ENCODE measurements at regions not wholly inside any gene's neighbourhood (a gene's known extent, or its start where the extent isn't known, plus 50 kb on each side); places are given as distances from the start of the nearest gene placed in this dataset.
A peak's percentile ranks its signal among the peaks of the same experiment; 100 is the strongest.

GRCh38 chr3:70829092-70829491 is 516.7 kb upstream of the MDFIC2 start:
- no peaks in the 10 kb centered on the region for H3K36me3 Mint-ChIP-seq
- H3K4me1 Mint-ChIP-seq: no peaks in the 10 kb centered on the region
- no peak overlapping the region for H3K4me3 Mint-ChIP-seq
- H3K27me3 Mint-ChIP-seq: peaks cover 12 to 13% (median 13%) of the 10 kb centered on the region in 3 donors
- DNase-seq (no peak), ATAC-seq (ENCODE audit: low read depth in 2 of 2) (no peak)
- no peak overlapping the region for H3K27ac Mint-ChIP-seq
- peaks cover 0 to 6% (median 0%) of the 10 kb centered on the region in 7 donors for H3K9me3 Mint-ChIP-seq

- peaks cover 3 to 12% (median 9%) of the 10 kb centered on the region in 3 donors for H3K27me3 Mint-ChIP-seq
- ATAC-seq (ENCODE audit: low read depth in 2 of 2): no peak
- no peak for DNase-seq
- peaks cover 0 to 6% (median 0%) of the 10 kb centered on the region in 7 donors for H3K9me3 Mint-ChIP-seq
- H3K36me3 Mint-ChIP-seq: no peaks in the 10 kb centered on the region
- H3K4me1 Mint-ChIP-seq: no peaks in the 10 kb centered on the region
- no peak overlapping the region for H3K4me3 Mint-ChIP-seq
- H3K27ac Mint-ChIP-seq: no peak overlapping the region
These were observed 512.3 kb upstream of the MDFIC2 start for GRCh38 chr3:70824773-70825172.

GRCh38 chr3:70824078-70824477 is 511.6 kb upstream of the MDFIC2 start:
- Mint-ChIP-seq H3K27me3 (peaks cover 10 to 17% (median 15%) of the 10 kb centered on the region in 3 donors), H3K4me3 (no peak overlapping the region), H3K36me3 (no peaks in the 10 kb centered on the region), H3K9me3 (peaks cover 0 to 6% (median 0%) of the 10 kb centered on the region in 7 donors), H3K4me1 (no peaks in the 10 kb centered on the region), H3K27ac (no peak overlapping the region)
- no peak for DNase-seq
- no peak for ATAC-seq (ENCODE audit: low read depth in 2 of 2)

DNA sequence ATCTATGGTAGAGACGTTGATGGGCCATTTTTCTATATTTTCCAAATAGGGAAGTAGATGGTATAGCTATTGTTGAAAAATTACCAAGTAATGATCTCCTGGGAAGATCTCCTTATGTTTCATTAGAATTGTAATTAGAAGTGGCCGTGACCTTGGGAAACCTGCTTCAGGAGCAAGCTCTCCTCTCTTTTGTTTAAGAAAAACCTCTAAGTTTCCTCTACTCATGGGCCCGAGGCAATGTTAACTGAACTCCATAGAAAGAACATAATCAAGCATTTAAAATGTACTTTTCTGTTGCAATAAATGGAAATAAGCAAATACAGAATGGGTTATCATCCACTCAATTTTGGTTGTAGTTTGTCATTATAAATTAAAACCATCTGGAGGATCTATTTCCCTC is 511.2 kb upstream of the MDFIC2 start:
- H3K9me3 Mint-ChIP-seq: peaks cover 0 to 6% (median 0%) of the 10 kb centered on the region in 7 donors
- H3K36me3 Mint-ChIP-seq: no peaks in the 10 kb centered on the region
- H3K27me3 Mint-ChIP-seq: peaks cover 12 to 17% (median 15%) of the 10 kb centered on the region in 3 donors
- no peaks in the 10 kb centered on the region for H3K4me1 Mint-ChIP-seq
- H3K4me3 Mint-ChIP-seq: no peak overlapping the region
- DNase-seq (no peak), ATAC-seq (ENCODE audit: low read depth in 2 of 2) (no peak)
- no peak overlapping the region for H3K27ac Mint-ChIP-seq

DNA sequence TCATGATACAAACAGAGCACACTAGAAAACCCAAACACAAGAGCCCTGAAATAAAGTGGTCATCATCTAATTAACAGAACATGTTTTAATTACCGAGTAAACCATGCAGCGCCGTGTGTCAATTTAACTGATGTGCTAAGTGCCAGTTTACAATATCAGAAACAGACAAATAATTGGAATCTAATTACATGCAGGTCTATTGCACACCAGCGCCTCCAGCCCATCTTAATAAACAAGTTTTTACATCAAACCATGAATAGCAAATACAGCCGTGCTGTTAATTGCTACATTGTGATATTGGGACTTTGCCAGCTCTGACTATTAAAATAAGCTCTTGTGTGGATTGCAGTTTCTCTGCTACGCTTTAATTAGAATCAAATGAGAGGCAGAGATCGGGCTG is 510.2 kb upstream of the MDFIC2 start:
- peaks cover 17 to 21% (median 21%) of the 10 kb centered on the region in 3 donors for H3K27me3 Mint-ChIP-seq
- DNase-seq (no peak), ATAC-seq (ENCODE audit: low read depth in 2 of 2) (no peak)
- H3K4me3 Mint-ChIP-seq: no peak overlapping the region
- H3K4me1 Mint-ChIP-seq: no peaks in the 10 kb centered on the region
- no peak overlapping the region for H3K27ac Mint-ChIP-seq
- H3K9me3 Mint-ChIP-seq: peaks cover 0 to 8% (median 1%) of the 10 kb centered on the region in 7 donors
- no peaks in the 10 kb centered on the region for H3K36me3 Mint-ChIP-seq

DNA sequence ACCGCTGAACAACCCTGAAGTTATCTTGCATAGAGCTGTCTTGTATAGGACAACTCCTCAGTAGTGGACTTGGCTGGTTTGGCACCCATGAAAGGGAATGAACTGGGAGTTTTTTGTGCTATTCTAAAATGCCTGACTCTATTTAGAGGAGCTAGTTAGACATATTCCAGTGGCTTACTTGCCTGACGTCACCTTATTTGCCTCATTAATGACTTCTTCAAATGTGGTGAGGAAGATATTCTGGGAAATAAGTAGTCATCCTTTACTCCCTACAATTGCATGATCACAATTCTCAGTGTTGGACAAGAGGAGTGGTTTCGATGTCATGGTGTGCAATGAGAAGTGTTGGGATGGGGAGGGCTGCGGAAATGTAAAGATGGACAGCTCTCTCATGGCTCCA is 509.2 kb upstream of the MDFIC2 start:
- Mint-ChIP-seq H3K9me3 (peaks cover 2 to 19% (median 5%) of the 10 kb centered on the region in 7 donors), H3K27ac (no peak overlapping the region), H3K27me3 (peaks cover 20 to 22% (median 21%) of the 10 kb centered on the region in 3 donors), H3K4me3 (no peak overlapping the region), H3K36me3 (no peaks in the 10 kb centered on the region), H3K4me1 (no peaks in the 10 kb centered on the region)
- no peak for ATAC-seq (ENCODE audit: low read depth in 2 of 2)
- no peak for DNase-seq

DNA sequence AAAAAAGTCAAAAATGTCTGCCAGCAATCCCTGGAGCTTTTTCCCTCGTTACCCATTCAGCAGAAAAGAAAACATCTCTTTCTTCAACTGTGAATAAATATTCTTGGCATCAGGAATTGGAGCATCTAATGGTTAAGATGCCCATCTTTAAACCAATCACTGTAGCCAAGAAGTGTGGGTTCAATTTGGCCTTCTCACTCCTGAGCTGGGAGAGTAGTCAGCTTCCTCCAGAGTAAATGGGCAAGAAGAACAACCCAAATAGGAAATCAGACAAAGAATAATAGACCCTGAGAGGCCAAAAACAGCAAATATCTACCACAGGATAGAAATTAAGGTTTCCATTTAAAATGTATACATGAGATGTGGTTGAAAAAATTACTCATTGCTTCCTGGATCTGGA is 508.0 kb upstream of the MDFIC2 start:
- Mint-ChIP-seq H3K4me3 (no peak overlapping the region), H3K9me3 (peaks cover 6 to 18% (median 8%) of the 10 kb centered on the region in 7 donors), H3K36me3 (no peaks in the 10 kb centered on the region), H3K27me3 (peaks cover 14 to 27% (median 22%) of the 10 kb centered on the region in 3 donors), H3K27ac (no peak overlapping the region), H3K4me1 (no peaks in the 10 kb centered on the region)
- ATAC-seq (ENCODE audit: low read depth in 2 of 2) (no peak), DNase-seq (no peak)

GRCh38 chr3:70818145-70818544 is 505.7 kb upstream of the MDFIC2 start:
- ATAC-seq (ENCODE audit: low read depth in 2 of 2) (no peak), DNase-seq (no peak)
- Mint-ChIP-seq H3K4me1 (no peaks in the 10 kb centered on the region), H3K36me3 (no peaks in the 10 kb centered on the region), H3K27me3 (peaks cover 18 to 27% (median 20%) of the 10 kb centered on the region in 3 donors), H3K4me3 (no peak overlapping the region), H3K9me3 (peaks cover 6 to 18% (median 8%) of the 10 kb centered on the region in 7 donors), H3K27ac (no peak overlapping the region)

DNA sequence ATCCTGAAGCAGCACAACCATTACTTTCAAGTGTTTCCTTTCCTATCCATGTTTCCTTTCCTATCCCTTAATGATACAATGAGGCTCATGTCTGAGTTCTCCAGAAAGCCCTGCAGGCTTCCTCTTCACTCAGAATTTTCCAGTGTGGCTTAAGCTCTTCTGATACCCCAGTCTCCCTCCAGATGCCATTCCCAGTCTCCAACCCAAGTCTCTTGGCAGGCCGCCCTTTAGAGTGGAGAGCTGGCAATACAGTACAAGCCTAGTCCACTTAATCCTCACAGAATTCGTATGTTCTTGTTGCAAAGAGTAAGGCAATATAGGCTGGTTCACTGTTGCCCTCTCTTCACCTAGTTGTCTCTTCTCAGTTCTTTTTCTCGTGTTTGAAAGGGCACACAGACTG is 503.9 kb upstream of the MDFIC2 start:
- H3K4me3 Mint-ChIP-seq: no peak overlapping the region
- DNase-seq: no peak
- H3K27ac Mint-ChIP-seq: no peak overlapping the region
- no peaks in the 10 kb centered on the region for H3K4me1 Mint-ChIP-seq
- peaks cover 6 to 18% (median 8%) of the 10 kb centered on the region in 7 donors for H3K9me3 Mint-ChIP-seq
- peaks cover 18 to 26% (median 19%) of the 10 kb centered on the region in 3 donors for H3K27me3 Mint-ChIP-seq
- no peaks in the 10 kb centered on the region for H3K36me3 Mint-ChIP-seq
- ATAC-seq (ENCODE audit: low read depth in 2 of 2): no peak

- DNase-seq (no peak), ATAC-seq (ENCODE audit: low read depth in 2 of 2) (no peak)
- H3K27me3 Mint-ChIP-seq: peaks cover 18 to 26% (median 18%) of the 10 kb centered on the region in 3 donors
- no peak overlapping the region for H3K4me3 Mint-ChIP-seq
- H3K9me3 Mint-ChIP-seq: peaks cover 6 to 18% (median 8%) of the 10 kb centered on the region in 7 donors
- H3K36me3 Mint-ChIP-seq: no peaks in the 10 kb centered on the region
- no peak overlapping the region for H3K27ac Mint-ChIP-seq
- H3K4me1 Mint-ChIP-seq: no peaks in the 10 kb centered on the region
These were observed 503.4 kb upstream of the MDFIC2 start for GRCh38 chr3:70815817-70816216.

GRCh38 chr3:70813311-70813710 is 500.9 kb upstream of the MDFIC2 start:
- DNase-seq (no peak), ATAC-seq (ENCODE audit: low read depth in 2 of 2) (no peak)
- H3K27me3 Mint-ChIP-seq: peaks cover 8 to 18% (median 10%) of the 10 kb centered on the region in 3 donors
- no peaks in the 10 kb centered on the region for H3K36me3 Mint-ChIP-seq
- no peak overlapping the region for H3K27ac Mint-ChIP-seq
- peaks cover 6 to 18% (median 8%) of the 10 kb centered on the region in 7 donors for H3K9me3 Mint-ChIP-seq
- no peaks in the 10 kb centered on the region for H3K4me1 Mint-ChIP-seq
- no peak overlapping the region for H3K4me3 Mint-ChIP-seq

DNA sequence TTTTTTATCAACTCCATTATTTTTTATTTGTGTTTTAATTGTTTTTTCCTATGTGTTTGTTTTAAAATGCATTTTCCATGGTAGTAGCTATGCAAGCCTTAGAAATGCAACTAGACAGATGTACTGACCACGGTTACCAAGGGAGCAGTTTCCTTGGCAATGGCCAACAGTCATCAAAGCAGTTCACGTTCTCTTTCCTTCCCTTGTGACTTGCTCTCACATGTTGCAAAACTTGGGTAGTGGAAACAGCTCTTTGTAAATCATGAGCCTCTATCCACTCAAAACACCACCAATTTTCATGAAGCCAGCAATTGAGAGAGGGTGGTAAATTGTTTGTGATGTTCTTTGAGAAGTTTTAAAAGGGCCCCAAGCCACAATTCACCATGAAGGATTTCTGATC is 499.4 kb upstream of the MDFIC2 start:
- H3K27ac Mint-ChIP-seq: no peak overlapping the region
- no peaks in the 10 kb centered on the region for H3K4me1 Mint-ChIP-seq
- no peak for DNase-seq

GRCh38 chr3:70808881-70809280 is 496.4 kb upstream of the MDFIC2 start:
- H3K27ac Mint-ChIP-seq: no peak overlapping the region
- no peak for DNase-seq
- no peak for ATAC-seq (ENCODE audit: low read depth in 2 of 2)
- no peaks in the 10 kb centered on the region for H3K9me3 Mint-ChIP-seq
- H3K4me1 Mint-ChIP-seq: no peaks in the 10 kb centered on the region
- no peak overlapping the region for H3K4me3 Mint-ChIP-seq
- H3K27me3 Mint-ChIP-seq: peaks cover 11 to 19% (median 15%) of the 10 kb centered on the region in 3 donors
- no peaks in the 10 kb centered on the region for H3K36me3 Mint-ChIP-seq

More for the DNA sequence above, 499.4 kb upstream of the MDFIC2 start:
- Mint-ChIP-seq H3K36me3 (no peaks in the 10 kb centered on the region), H3K4me3 (no peak overlapping the region), H3K27me3 (peaks cover 8 to 15% (median 11%) of the 10 kb centered on the region in 3 donors), H3K9me3 (peaks cover 4 to 8% (median 6%) of the 10 kb centered on the region in 7 donors)
- ATAC-seq (ENCODE audit: low read depth in 2 of 2): no peak

- no peaks in the 10 kb centered on the region for H3K9me3 Mint-ChIP-seq
- no peaks in the 10 kb centered on the region for H3K4me1 Mint-ChIP-seq
- no peaks in the 10 kb centered on the region for H3K36me3 Mint-ChIP-seq
- peak overlapping the region in 1 of 6 donors; percentile 14 for H3K27ac Mint-ChIP-seq
- peaks cover 12 to 15% (median 15%) of the 10 kb centered on the region in 3 donors for H3K27me3 Mint-ChIP-seq
- DNase-seq (no peak), ATAC-seq (ENCODE audit: low read depth in 2 of 2) (no peak)
- no peak overlapping the region for H3K4me3 Mint-ChIP-seq
These were observed 494.1 kb upstream of the MDFIC2 start for GRCh38 chr3:70806556-70806955.

GRCh38 chr3:70806021-70806420 is 493.6 kb upstream of the MDFIC2 start:
- Mint-ChIP-seq H3K27me3 (peaks cover 12 to 19% (median 17%) of the 10 kb centered on the region in 3 donors), H3K4me1 (no peaks in the 10 kb centered on the region)

More at GRCh38 chr3:70806021-70806420, 493.6 kb upstream of the MDFIC2 start:
- no peaks in the 10 kb centered on the region for H3K36me3 Mint-ChIP-seq
- ATAC-seq (ENCODE audit: low read depth in 2 of 2): no peak
- H3K9me3 Mint-ChIP-seq: no peaks in the 10 kb centered on the region
- H3K4me3 Mint-ChIP-seq: no peak overlapping the region
- DNase-seq: no peak
- H3K27ac Mint-ChIP-seq: no peak overlapping the region

Measured in naive B cell (primary cell).